ENCODE measurements at regions not wholly inside any gene's neighbourhood (a gene's known extent, or its start where the extent isn't known, plus 50 kb on each side); places are given as distances from the start of the nearest gene placed in this dataset.

DNA sequence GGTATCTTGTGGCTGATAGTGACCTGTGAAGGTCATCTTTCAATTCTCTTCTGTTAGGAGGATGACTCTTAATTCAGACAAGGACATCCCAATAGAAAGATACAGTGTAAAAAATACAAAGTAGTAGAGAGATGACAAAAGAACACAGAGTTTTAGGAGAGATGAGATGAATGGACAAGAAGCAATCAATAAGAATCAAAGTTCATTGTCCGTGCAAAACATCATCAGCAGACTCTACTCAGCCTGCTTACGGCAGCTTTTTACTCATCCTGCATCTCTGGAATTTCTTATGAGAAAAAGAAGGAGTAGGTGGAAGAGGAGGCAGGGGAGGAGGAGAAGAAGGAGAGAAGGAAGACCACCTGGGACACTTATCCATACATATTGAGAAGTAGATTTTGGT, 2131.7 kb downstream of the ARAP2 start:
- TF ChIP-seq, protein P1, sequence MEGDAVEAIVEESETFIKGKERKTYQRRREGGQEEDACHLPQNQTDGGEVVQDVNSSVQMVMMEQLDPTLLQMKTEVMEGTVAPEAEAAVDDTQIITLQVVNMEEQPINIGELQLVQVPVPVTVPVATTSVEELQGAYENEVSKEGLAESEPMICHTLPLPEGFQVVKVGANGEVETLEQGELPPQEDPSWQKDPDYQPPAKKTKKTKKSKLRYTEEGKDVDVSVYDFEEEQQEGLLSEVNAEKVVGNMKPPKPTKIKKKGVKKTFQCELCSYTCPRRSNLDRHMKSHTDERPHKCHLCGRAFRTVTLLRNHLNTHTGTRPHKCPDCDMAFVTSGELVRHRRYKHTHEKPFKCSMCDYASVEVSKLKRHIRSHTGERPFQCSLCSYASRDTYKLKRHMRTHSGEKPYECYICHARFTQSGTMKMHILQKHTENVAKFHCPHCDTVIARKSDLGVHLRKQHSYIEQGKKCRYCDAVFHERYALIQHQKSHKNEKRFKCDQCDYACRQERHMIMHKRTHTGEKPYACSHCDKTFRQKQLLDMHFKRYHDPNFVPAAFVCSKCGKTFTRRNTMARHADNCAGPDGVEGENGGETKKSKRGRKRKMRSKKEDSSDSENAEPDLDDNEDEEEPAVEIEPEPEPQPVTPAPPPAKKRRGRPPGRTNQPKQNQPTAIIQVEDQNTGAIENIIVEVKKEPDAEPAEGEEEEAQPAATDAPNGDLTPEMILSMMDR (IDR thresholded peaks at IDR 0.05; ENCODE audit: control extremely low read depth in 1 of 3, insufficient read depth in 1 of 3, low read depth in 1 of 3, low read length in 3 of 3), result no peak
- TF ChIP-seq BACH1 (IDR thresholded peaks at IDR 0.05; ENCODE audit: low read length) (no peak), CEBPB (IDR thresholded peaks at IDR 0.05; ENCODE audit: low read depth, low read length) (no peak), RFX5 (IDR thresholded peaks at IDR 0.05; ENCODE audit: borderline replicate concordance, low read depth, low read length) (no peak), POLR2A (IDR thresholded peaks at IDR 0.05; ENCODE audit: control extremely low read depth in 1 of 2, low read depth in 2 of 2, low read length in 2 of 2) (no peak)
